Heart left ventricle (tissue), 16 donors: ENCODE measurements at regions not wholly inside any gene's neighbourhood (a gene's known extent, or its start where the extent isn't known, plus 50 kb on each side); places are given as distances from the start of the nearest gene placed in this dataset.
"Not testable (repeated sequence)": the region's sequence is repeated elsewhere in the genome, so short reads cannot be mapped to it uniquely, and the experiment has no call there.

Experiments
- ATAC-seq, 4 donors: fragments of 200-7000 bp; cut with Tn5 transposase; one replicate each; pipeline ENCODE4 v1.9.1; 2020 to 2022; ENCODE audit warnings: moderate library complexity in 4 of 4, mild to moderate bottlenecking in 3 of 4, moderate number of reproducible peaks in 1 of 4
- DNase-seq, 5 donors: peaks; one replicate each; pipeline ENCODE4 v3.0.0-alpha.2; 2020
- H3K27ac ChIP-seq, 12 donors: fragments of 200-600 bp; sonication (generic) in 4 of 12; one replicate each; pipeline versions ENCODE4 v1.5.0 to v1.8.0; 2016 to 2022; ENCODE audit warnings: mild to moderate bottlenecking in 2 of 12
- H3K27me3 ChIP-seq, 9 donors: fragments of 200-600 bp; sonication (generic) in 2 of 9; one replicate each; pipeline versions ENCODE4 v1.5.1 to v1.8.0; 2016 to 2022; ENCODE audit warnings: mild to moderate bottlenecking in 3 of 9
- H3K36me3 ChIP-seq, 9 donors: fragments of 200-600 bp; sonication (generic) in 2 of 9; one replicate each; pipeline versions ENCODE4 v1.5.0 to v1.8.0; 2018 to 2022; ENCODE audit warnings: mild to moderate bottlenecking in 2 of 9
- H3K4me1 ChIP-seq, 12 donors: fragments of 200-600 bp; sonication (generic) in 4 of 12; one replicate each; pipeline versions ENCODE4 v1.5.0 to v1.8.0; 2016 to 2022; ENCODE audit warnings: mild to moderate bottlenecking in 3 of 12
- H3K4me3 ChIP-seq, 12 donors: fragments of 200-600 bp; sonication (generic) in 4 of 12; one replicate each; pipeline versions ENCODE4 v1.5.0 to v1.8.0; 2017 to 2022; ENCODE audit warnings: mild to moderate bottlenecking in 9 of 12, moderate library complexity in 4 of 12
- H3K9me3 ChIP-seq, 12 donors: fragments of 200-600 bp; sonication (generic) in 4 of 12; one replicate each; pipeline versions ENCODE4 v1.5.0 to v1.8.0; 2016 to 2022; ENCODE audit warnings: mild to moderate bottlenecking in 1 of 12
- CTCF ChIP-seq, 12 donors: fragments of 200-600 bp; sonication (generic) in 4 of 12; IDR thresholded peaks; one replicate each; pipeline versions ENCODE4 v1.5.0 to v1.8.0; 2018 to 2022; ENCODE audit warnings: antibody characterized with exemption in 12 of 12, mild to moderate bottlenecking in 5 of 12
- POLR2A ChIP-seq, 2 donors: fragments of 450-650 bp; IDR thresholded peaks; one replicate each; pipeline ENCODE4 v1.6.1; 2017; ENCODE audit warnings: antibody characterized with exemption in 2 of 2, mild to moderate bottlenecking in 2 of 2, moderate library complexity in 2 of 2
- WGBS, 4 donors: extraction: QIAGEN DNeasy Blood & Tissue Kit in 2 of 4; methylation state at CpG; one replicate each; pipeline versions ENCODE4 v1.1.5 to v1.1.7; 2013 to 2018; 5-methylcytosine and 5-hydroxymethylcytosine counted together
- intact Hi-C, 10 donors: fragments of 100-400 bp; cut with DNase I; formaldehyde crosslinking; loops; one replicate each; pipeline versions ENCODE4 v1.11.1 to v1.14.2; 2022
- donor health status: ischemic (EF 13 %, LVEDD 7.1; RV severe dilation, severe dysfunction).
- donor health status: healthy with polysubstance abuse.
- donor health status: DM: no; HTN: yes; CAD: no.
- donor health status: DM: no; HTN: no; CAD: no.
- donor health status: ischemic (EF 25% LVEDD 6.9; RV normal size, moderate dysfunction).
- donor health status: ischemic (EF 25% LVEDD 5.7; RV mildly dilated, moderate dysfunction).
- donor health status: healthy.
- donor health status: DM: yes; HTN: yes; CAD: no.
- donor health status: ischemic (EF 35%, LVEDD 5.7; RV mildly dilated, moderate dysfunction).
- donor health status: nonischemic (EF 11% LVEDD 7.7; RV severe dilation, severe dysfunction).
- donor health status: DM: yes; HTN: yes; CAD: no.
- donor health status: PGD.
- donor health status: ischemic (EF 29% LVEDD 5.4; RV normal size, mild dysfunction).
- donor health status: nonischemic (EF 23%, LVEDD 6.1; RV moderate dilation, normal function).

- no peak for DNase-seq
- H3K36me3 ChIP-seq: no peaks in the 10 kb centered on the region
- peaks cover 0 to 5% (median 0%) of the 10 kb centered on the region in 12 donors for H3K9me3 ChIP-seq
- ATAC-seq: no peak
- peaks cover 0 to 7% (median 0%) of the 10 kb centered on the region in 12 donors for H3K4me1 ChIP-seq
- H3K27ac ChIP-seq: no peak overlapping the region
- intact Hi-C loops: no loop called here
- WGBS, 4 donors: 83 to 89% (median 88%) methylated on average over 4 of the region's 4 CpGs
- H3K4me3 ChIP-seq: no peak overlapping the region
- no peaks in the 10 kb centered on the region for H3K27me3 ChIP-seq
- TF ChIP-seq POLR2A (IDR thresholded peaks at IDR 0.05): no peak
Observed at GRCh38 chr12:42915426-42915825, 325.9 kb upstream of the PRICKLE1 start.

GRCh38 chr12:42912367-42912766 lies 322.8 kb upstream of the PRICKLE1 start:
- Histone ChIP-seq H3K9me3 (peaks cover 0 to 5% (median 0%) of the 10 kb centered on the region in 12 donors), H3K4me3 (no peak overlapping the region), H3K27me3 (no peaks in the 10 kb centered on the region), H3K4me1 (peaks cover 0 to 5% (median 0%) of the 10 kb centered on the region in 12 donors), H3K27ac (no peak overlapping the region), H3K36me3 (no peaks in the 10 kb centered on the region)
- ATAC-seq (peak in 1 of 4 donors; percentile 38), DNase-seq (no peak)
- intact Hi-C loops: no loop called here
- TF ChIP-seq POLR2A (IDR thresholded peaks at IDR 0.05) (no peak), CTCF (IDR thresholded peaks at IDR 0.05) (no peak)
- WGBS, 4 donors: 21 to 50% (median 36%) methylated on average over 1 of the region's 1 CpG

GRCh38 chr12:42910656-42911055 lies 321.1 kb upstream of the PRICKLE1 start:
- Histone ChIP-seq H3K4me1 (peaks cover 0 to 5% (median 0%) of the 10 kb centered on the region in 12 donors), H3K27me3 (no peaks in the 10 kb centered on the region), H3K27ac (no peak overlapping the region), H3K4me3 (no peak overlapping the region), H3K36me3 (no peaks in the 10 kb centered on the region), H3K9me3 (peaks cover 0 to 5% (median 0%) of the 10 kb centered on the region in 12 donors)
- DNase-seq (no peak), ATAC-seq (no peak)
- intact Hi-C loops: no loop called here
- no peak for TF ChIP-seq POLR2A (IDR thresholded peaks at IDR 0.05)
- no peak for TF ChIP-seq CTCF (IDR thresholded peaks at IDR 0.05)
- 82 to 96% (median 90%) methylated on average over 6 of the region's 6 CpGs for WGBS, 4 donors

- DNase-seq (no peak), ATAC-seq (no peak)
- peaks cover 0 to 5% (median 0%) of the 10 kb centered on the region in 12 donors for H3K9me3 ChIP-seq
- H3K27ac ChIP-seq: no peak overlapping the region
- intact Hi-C loops: no loop called here
- TF ChIP-seq CTCF (IDR thresholded peaks at IDR 0.05) (no peak), POLR2A (IDR thresholded peaks at IDR 0.05) (no peak)
- WGBS, 4 donors: 68 to 76% (median 71%) methylated on average over 6 of the region's 6 CpGs
- H3K27me3 ChIP-seq: no peaks in the 10 kb centered on the region
- no peak overlapping the region for H3K4me3 ChIP-seq
- peaks cover 0 to 9% (median 0%) of the 10 kb centered on the region in 12 donors for H3K4me1 ChIP-seq
- H3K36me3 ChIP-seq: no peaks in the 10 kb centered on the region
Observed at GRCh38 chr12:42908712-42909111, 319.2 kb upstream of the PRICKLE1 start.

- DNase-seq, H3K27me3 ChIP-seq, H3K4me3 ChIP-seq, H3K4me1 ChIP-seq, H3K9me3 ChIP-seq, H3K27ac ChIP-seq, ATAC-seq, intact Hi-C loops, H3K36me3 ChIP-seq: not testable (repeated sequence)
- 94 to 97% (median 96%) methylated on average over 2 of the region's 2 CpGs for WGBS, 4 donors
Observed at GRCh38 chr12:42906801-42907200, 317.3 kb upstream of the PRICKLE1 start.
